ENCODE measurements at regions not wholly inside any gene's neighbourhood (a gene's known extent, or its start where the extent isn't known, plus 50 kb on each side); places are given as distances from the start of the nearest gene placed in this dataset.

DNA sequence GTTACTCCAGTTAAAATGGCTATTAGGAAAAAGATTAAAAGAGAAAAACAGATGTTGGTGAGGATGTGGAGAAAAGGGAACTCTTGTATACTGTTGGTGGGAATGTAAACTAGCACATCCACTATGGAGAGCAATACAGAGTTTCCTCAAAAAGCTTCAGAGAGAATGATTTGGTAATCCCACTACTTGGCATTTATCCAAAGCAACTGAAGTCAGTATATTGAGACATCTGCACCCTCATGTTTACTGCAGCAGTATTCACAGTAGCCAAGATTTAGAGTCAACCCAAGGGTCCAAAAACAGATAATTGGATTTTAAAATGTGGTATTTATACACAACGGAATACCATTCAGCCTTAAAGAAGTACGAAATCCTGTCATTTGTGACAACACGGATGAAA lies 469.5 kb downstream of the QKI start:
- TF ChIP-seq, protein P1, sequence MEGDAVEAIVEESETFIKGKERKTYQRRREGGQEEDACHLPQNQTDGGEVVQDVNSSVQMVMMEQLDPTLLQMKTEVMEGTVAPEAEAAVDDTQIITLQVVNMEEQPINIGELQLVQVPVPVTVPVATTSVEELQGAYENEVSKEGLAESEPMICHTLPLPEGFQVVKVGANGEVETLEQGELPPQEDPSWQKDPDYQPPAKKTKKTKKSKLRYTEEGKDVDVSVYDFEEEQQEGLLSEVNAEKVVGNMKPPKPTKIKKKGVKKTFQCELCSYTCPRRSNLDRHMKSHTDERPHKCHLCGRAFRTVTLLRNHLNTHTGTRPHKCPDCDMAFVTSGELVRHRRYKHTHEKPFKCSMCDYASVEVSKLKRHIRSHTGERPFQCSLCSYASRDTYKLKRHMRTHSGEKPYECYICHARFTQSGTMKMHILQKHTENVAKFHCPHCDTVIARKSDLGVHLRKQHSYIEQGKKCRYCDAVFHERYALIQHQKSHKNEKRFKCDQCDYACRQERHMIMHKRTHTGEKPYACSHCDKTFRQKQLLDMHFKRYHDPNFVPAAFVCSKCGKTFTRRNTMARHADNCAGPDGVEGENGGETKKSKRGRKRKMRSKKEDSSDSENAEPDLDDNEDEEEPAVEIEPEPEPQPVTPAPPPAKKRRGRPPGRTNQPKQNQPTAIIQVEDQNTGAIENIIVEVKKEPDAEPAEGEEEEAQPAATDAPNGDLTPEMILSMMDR (IDR thresholded peaks at IDR 0.05; ENCODE audit: insufficient read depth, low read depth, low read length, missing control alignments): no peak
- DNase-seq (ENCODE audit: low read depth): no peak

DNA sequence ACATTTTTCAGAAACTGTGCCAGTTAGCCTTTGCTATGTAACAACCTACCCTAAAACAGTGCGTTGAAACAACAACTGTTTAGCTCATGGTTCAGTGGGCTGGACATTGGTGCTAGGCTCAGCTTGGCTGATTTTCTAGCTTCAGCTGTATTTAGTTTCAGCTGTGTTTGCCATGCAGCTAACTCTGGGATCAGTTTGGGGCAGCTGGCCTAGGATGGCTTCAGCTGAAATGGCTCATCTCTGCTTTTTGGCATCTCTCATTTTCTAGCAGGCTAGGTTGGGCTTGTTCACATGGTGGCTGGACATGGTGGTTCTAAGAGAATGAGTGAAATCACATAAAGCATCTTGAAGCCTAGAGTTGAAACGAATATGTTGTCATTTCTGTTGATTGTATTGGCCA lies 464.2 kb downstream of the QKI start:
- TF ChIP-seq, protein P1 (IDR thresholded peaks at IDR 0.05; ENCODE audit: insufficient read depth, low read depth, low read length, missing control alignments): no peak
- H3K4me3 ChIP-seq (ENCODE audit: low read depth, low read length): no peak overlapping the region
- DNase-seq (ENCODE audit: low read depth): no peak

More for the DNA sequence above, 469.5 kb downstream of the QKI start:
- no peak overlapping the region for H3K4me3 ChIP-seq (ENCODE audit: low read depth, low read length)

DNA sequence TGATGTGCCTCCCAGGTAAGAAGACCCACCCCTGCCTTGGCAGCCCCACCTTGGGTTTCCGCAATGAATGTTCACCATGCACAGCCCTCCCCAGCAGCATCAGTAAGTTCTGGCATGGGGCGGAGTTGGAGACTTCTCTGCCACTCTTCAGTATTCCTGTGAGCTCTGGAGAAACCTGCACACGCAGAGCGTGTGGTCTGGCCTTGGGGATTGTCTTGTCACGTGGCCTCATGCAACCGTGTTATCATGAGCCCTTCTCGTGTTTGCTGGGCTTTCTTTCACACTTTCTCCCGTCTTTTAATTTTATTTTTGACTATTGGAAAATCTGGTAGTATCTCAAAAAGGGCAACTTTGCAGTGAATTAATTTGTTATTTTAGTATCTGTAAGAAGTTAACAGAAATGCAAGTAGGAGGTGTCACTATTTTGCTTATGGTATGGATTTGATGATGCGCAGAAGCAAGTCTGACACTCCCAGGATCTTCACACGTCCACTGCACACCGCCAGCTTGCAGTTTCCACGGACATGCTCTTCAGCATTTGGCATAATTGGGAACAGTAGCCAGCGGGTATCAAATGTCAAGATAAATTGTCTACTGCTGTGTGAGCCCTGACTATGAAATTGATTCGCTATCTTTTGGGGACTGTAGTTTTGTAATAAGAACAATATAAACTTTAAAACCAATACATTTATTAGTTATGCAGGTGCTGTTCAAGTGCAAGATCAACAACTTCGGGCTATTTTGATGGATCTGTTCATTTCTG lies 463.5 kb downstream of the QKI start:
- DNase-seq (ENCODE audit: low read depth): no peak
- TF ChIP-seq, protein P1 (IDR thresholded peaks at IDR 0.05; ENCODE audit: insufficient read depth, low read depth, low read length, missing control alignments): no peak
- no peak overlapping the region for H3K4me3 ChIP-seq (ENCODE audit: low read depth, low read length)

DNA sequence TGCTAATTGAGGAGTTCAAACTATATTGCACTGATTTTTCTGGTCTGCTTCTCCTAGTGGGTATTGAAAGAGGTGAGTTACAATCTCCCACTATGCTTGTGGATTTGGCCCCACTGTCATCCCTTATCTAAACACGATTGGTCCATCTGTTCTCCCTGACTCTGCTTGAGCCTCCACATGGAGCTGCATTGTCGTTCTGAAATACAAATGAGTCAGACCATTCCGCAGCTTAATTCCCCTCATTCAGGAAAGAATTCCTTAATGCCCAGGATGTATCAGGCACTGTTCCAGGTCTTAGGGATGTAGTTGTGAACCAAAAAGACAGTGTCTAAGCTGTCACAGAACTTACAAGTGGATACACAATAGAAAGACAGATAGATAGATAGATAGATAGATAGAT lies 461.9 kb downstream of the QKI start:
- no peak for DNase-seq (ENCODE audit: low read depth)
- TF ChIP-seq, protein P1 (IDR thresholded peaks at IDR 0.05; ENCODE audit: insufficient read depth, low read depth, low read length, missing control alignments): no peak
- no peak overlapping the region for H3K4me3 ChIP-seq (ENCODE audit: low read depth, low read length)

DNA sequence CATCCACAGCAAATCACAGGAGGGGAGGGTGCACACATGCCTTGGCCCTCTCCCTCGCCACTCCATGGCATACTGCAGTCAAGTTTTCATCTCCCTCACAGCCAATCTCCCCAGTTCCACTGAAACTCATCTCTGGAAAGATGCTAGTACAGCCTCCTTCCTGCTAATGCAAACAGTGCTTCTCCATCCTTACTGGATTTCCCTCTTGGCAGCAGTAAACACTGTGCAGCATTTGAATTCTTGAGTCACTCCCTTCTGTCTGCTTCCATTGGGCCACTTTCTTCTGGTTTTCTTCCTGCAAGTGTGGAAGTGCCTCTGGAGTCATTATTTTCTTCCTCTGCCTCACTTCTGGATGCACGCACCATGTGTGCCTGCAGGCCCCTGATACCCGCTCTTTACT lies 460.3 kb downstream of the QKI start:
- DNase-seq (ENCODE audit: low read depth): no peak
- H3K4me3 ChIP-seq (ENCODE audit: low read depth, low read length): no peak overlapping the region
- TF ChIP-seq, protein P1 (IDR thresholded peaks at IDR 0.05; ENCODE audit: insufficient read depth, low read depth, low read length, missing control alignments): no peak

DNA sequence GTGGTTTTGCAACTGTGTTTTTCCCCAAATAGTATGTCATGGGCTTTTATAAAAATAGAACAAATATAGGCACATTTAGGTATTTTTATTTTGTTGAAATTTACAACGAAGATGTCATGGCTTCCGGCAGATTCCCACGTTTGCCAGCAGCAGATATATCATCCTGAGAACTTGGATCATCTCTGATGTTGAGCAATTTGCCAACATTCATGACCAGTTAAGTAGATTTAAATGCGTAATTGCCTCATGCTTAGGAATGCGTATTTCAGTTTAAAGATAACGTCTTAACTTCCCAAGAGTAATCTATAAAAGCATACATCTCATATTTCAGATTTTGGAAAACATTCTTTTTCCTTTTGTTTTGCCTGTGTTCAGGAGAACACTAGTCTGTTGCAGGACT lies 457.8 kb downstream of the QKI start:
- H3K4me3 ChIP-seq (ENCODE audit: low read depth, low read length): no peak overlapping the region
- TF ChIP-seq, protein P1 (IDR thresholded peaks at IDR 0.05; ENCODE audit: insufficient read depth, low read depth, low read length, missing control alignments): no peak
- DNase-seq (ENCODE audit: low read depth): no peak

DNA sequence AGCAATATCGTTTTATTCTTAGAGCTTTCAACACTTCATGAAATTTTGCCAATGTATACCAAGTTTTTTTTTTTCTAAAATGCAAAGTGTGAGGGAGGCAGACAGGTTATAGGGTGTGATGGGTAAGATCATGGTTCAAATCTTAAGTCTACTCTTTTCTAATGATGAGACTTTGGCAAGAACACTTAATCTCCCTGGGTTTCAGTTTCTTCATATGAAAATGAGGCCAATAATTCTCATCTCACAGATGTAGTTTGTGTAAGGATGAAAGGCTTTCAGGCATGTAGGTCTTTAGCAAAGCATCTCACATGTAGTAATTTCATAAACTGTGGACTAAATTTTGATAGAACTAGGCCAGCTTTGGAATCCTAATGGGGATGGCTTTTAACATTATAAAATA lies 457.1 kb downstream of the QKI start:
- no peak overlapping the region for H3K4me3 ChIP-seq (ENCODE audit: low read depth, low read length)
- TF ChIP-seq, protein P1 (IDR thresholded peaks at IDR 0.05; ENCODE audit: insufficient read depth, low read depth, low read length, missing control alignments): no peak
- no peak for DNase-seq (ENCODE audit: low read depth)
